GM12873 (cell line): ENCODE measurements at regions not wholly inside any gene's neighbourhood (a gene's known extent, or its start where the extent isn't known, plus 50 kb on each side); places are given as distances from the start of the nearest gene placed in this dataset.
A peak's percentile ranks its signal among the peaks of the same experiment; 100 is the strongest.

Experiments
- CTCF ChIP-seq: IDR thresholded peaks from 2 replicates; pipeline ENCODE4 v1.5.1; 2012; ENCODE audit warnings: low read depth, mild to moderate bottlenecking, moderate library complexity, low read length, control low read depth; ENCODE audit not compliant: insufficient read depth; ENCODE audit errors: missing control alignments

GRCh38 chr6:169121013-169121412, 132.6 kb downstream of the THBS2 start:
- peak; percentile 28 for TF ChIP-seq CTCF

GRCh38 chr6:169119669-169120068, 134.0 kb downstream of the THBS2 start:
- TF ChIP-seq CTCF = no peak

GRCh38 chr6:169118346-169118830, 135.3 kb downstream of the THBS2 start:
- no peak for TF ChIP-seq CTCF

GRCh38 chr6:169117663-169118062, 136.0 kb downstream of the THBS2 start:
- TF ChIP-seq CTCF = no peak

GRCh38 chr6:169115632-169116031, 138.0 kb downstream of the THBS2 start:
- no peak for TF ChIP-seq CTCF

GRCh38 chr6:169112483-169113320, 140.9 kb downstream of the THBS2 start:
- TF ChIP-seq CTCF = no peak

GRCh38 chr6:169111203-169111602, 142.4 kb downstream of the THBS2 start:
- TF ChIP-seq CTCF = no peak
